Upper lobe of left lung (tissue), 6 donors: ENCODE measurements at regions not wholly inside any gene's neighbourhood (a gene's known extent, or its start where the extent isn't known, plus 50 kb on each side); places are given as distances from the start of the nearest gene placed in this dataset.

ENCODE experiments used
- ATAC-seq, 2 donors: fragments of 200-7000 bp; cut with Tn5 transposase; one replicate each; pipeline ENCODE4 v1.9.1; 2022; ENCODE audit warnings: mild to moderate bottlenecking in 2 of 2, moderate library complexity in 2 of 2; ENCODE audit not compliant: low FRiP score in 2 of 2
- DNase-seq, 2 donors: peaks; one replicate each; pipeline ENCODE4 v3.0.0-alpha.2; 2019 to 2020
- H3K27ac ChIP-seq, 4 donors: fragments of 200-600 bp; sonication (generic); one replicate each; pipeline ENCODE4 v1.5.1; 2016 to 2019
- H3K27me3 ChIP-seq, 4 donors: fragments of 200-600 bp; sonication (generic); one replicate each; pipeline ENCODE4 v1.5.1; 2017 to 2019
- H3K36me3 ChIP-seq, 4 donors: fragments of 200-600 bp; sonication (generic); one replicate each; pipeline ENCODE4 v1.5.1; 2016 to 2019
- H3K4me1 ChIP-seq, 4 donors: fragments of 200-600 bp; sonication (generic); one replicate each; pipeline ENCODE4 v1.5.1; 2018 to 2019
- H3K4me3 ChIP-seq, 4 donors: fragments of 200-600 bp; sonication (generic); one replicate each; pipeline ENCODE4 v1.5.1; 2017 to 2019; ENCODE audit warnings: mild to moderate bottlenecking in 2 of 4, moderate library complexity in 1 of 4
- H3K9me3 ChIP-seq, 4 donors: fragments of 200-600 bp; sonication (generic); one replicate each; pipeline ENCODE4 v1.5.1; 2018 to 2019
- CTCF ChIP-seq, 6 experiments: fragments of 450-650 bp in 4 of 6; fragments of 200-600 bp in 2 of 6; sonication (generic) in 2 of 6; IDR thresholded peaks; one replicate each; pipeline ENCODE4 v1.5.1; 2016 to 2019; ENCODE audit warnings: antibody characterized with exemption in 6 of 6
- EP300 ChIP-seq, 4 donors: sonication (generic); formaldehyde crosslinking; IDR thresholded peaks; one replicate each; pipeline ENCODE4 v1.5.1; 2017; ENCODE audit warnings: antibody characterized with exemption in 4 of 4, control low read depth in 2 of 4
- POLR2A ChIP-seq, 4 donors: fragments of 450-650 bp; IDR thresholded peaks; one replicate each; pipeline ENCODE4 v1.5.1; 2016 to 2017; ENCODE audit warnings: antibody characterized with exemption in 4 of 4, mild to moderate bottlenecking in 2 of 4
- POLR2AphosphoS5 ChIP-seq, 2 donors: sonication (generic); formaldehyde crosslinking; IDR thresholded peaks; one replicate each; pipeline ENCODE4 v1.5.1; 2017; ENCODE audit warnings: antibody characterized with exemption in 2 of 2
- WGBS, 2 donors: methylation state at CpG; one replicate each; pipeline ENCODE4 v1.1.5; 2017 to 2018; 5-methylcytosine and 5-hydroxymethylcytosine counted together
- donor health status: DM: no; HTN: no; CAD: no; lungs with moderate emphysema.
- donor health status: DM: no; HTN: yes; CAD: no; lungs with severe emphysema.

GRCh38 chr13:65472336-65472735 lies 1757.8 kb downstream of the PCDH9 start:
- H3K27ac ChIP-seq, result no peak overlapping the region
- DNase-seq (no peak), ATAC-seq (no peak)
- H3K4me1 ChIP-seq, result no peaks in the 10 kb centered on the region
- 63 to 68% methylated on average over 2 of the region's 2 CpGs for WGBS, 2 donors
- no peaks in the 10 kb centered on the region for H3K27me3 ChIP-seq
- no peaks in the 10 kb centered on the region for H3K36me3 ChIP-seq
- no peak overlapping the region for H3K4me3 ChIP-seq
- no peak for TF ChIP-seq CTCF (IDR thresholded peaks at IDR 0.05)
- no peak for TF ChIP-seq EP300 (IDR thresholded peaks at IDR 0.05)
- no peak for TF ChIP-seq POLR2AphosphoS5 (IDR thresholded peaks at IDR 0.05)
- no peak for TF ChIP-seq POLR2A (IDR thresholded peaks at IDR 0.05)
- H3K9me3 ChIP-seq, result no peaks in the 10 kb centered on the region

- Histone ChIP-seq H3K4me3 (no peak overlapping the region), H3K4me1 (no peaks in the 10 kb centered on the region), H3K27ac (no peak overlapping the region), H3K27me3 (no peaks in the 10 kb centered on the region), H3K36me3 (no peaks in the 10 kb centered on the region), H3K9me3 (no peaks in the 10 kb centered on the region)
- no peak for TF ChIP-seq POLR2A (IDR thresholded peaks at IDR 0.05)
- TF ChIP-seq POLR2AphosphoS5 (IDR thresholded peaks at IDR 0.05), result no peak
- DNase-seq (no peak), ATAC-seq (no peak)
- WGBS, 2 donors, result 61 to 79% methylated on average over 2 of the region's 2 CpGs
These were observed 1759.4 kb downstream of the PCDH9 start for GRCh38 chr13:65470781-65471180.

GRCh38 chr13:65468628-65469027 lies 1761.5 kb downstream of the PCDH9 start:
- no peaks in the 10 kb centered on the region for H3K9me3 ChIP-seq
- H3K4me1 ChIP-seq, result no peaks in the 10 kb centered on the region
- DNase-seq (no peak), ATAC-seq (no peak)
- H3K27me3 ChIP-seq, result no peaks in the 10 kb centered on the region
- no peak overlapping the region for H3K4me3 ChIP-seq
- no peak for TF ChIP-seq EP300 (IDR thresholded peaks at IDR 0.05)
- no peak for TF ChIP-seq POLR2A (IDR thresholded peaks at IDR 0.05)
- no peak for TF ChIP-seq POLR2AphosphoS5 (IDR thresholded peaks at IDR 0.05)
- no peak for TF ChIP-seq CTCF (IDR thresholded peaks at IDR 0.05)
- H3K27ac ChIP-seq, result no peak overlapping the region
- H3K36me3 ChIP-seq, result no peaks in the 10 kb centered on the region

- H3K9me3 ChIP-seq, result no peaks in the 10 kb centered on the region
- no peak overlapping the region for H3K27ac ChIP-seq
- no peaks in the 10 kb centered on the region for H3K36me3 ChIP-seq
- ATAC-seq (no peak), DNase-seq (no peak)
- H3K4me1 ChIP-seq, result no peaks in the 10 kb centered on the region
- no peak for TF ChIP-seq POLR2AphosphoS5 (IDR thresholded peaks at IDR 0.05)
- TF ChIP-seq CTCF (IDR thresholded peaks at IDR 0.05), result no peak
- TF ChIP-seq POLR2A (IDR thresholded peaks at IDR 0.05), result no peak
- no peak for TF ChIP-seq EP300 (IDR thresholded peaks at IDR 0.05)
- no peak overlapping the region for H3K4me3 ChIP-seq
- H3K27me3 ChIP-seq, result no peaks in the 10 kb centered on the region
- WGBS, 2 donors, result 72 to 82% methylated on average over 6 of the region's 6 CpGs
These were observed 1768.5 kb downstream of the PCDH9 start for GRCh38 chr13:65461590-65461989.

- TF ChIP-seq EP300 (IDR thresholded peaks at IDR 0.05) (no peak), POLR2A (IDR thresholded peaks at IDR 0.05) (no peak), CTCF (IDR thresholded peaks at IDR 0.05) (no peak), POLR2AphosphoS5 (IDR thresholded peaks at IDR 0.05) (no peak)
- DNase-seq, result no peak
- H3K9me3 ChIP-seq, result no peaks in the 10 kb centered on the region
- WGBS, 2 donors, result 87 to 97% methylated on average over 1 of the region's 1 CpG
- H3K4me3 ChIP-seq, result no peak overlapping the region
- H3K36me3 ChIP-seq, result no peaks in the 10 kb centered on the region
- ATAC-seq, result no peak
- H3K27me3 ChIP-seq, result no peaks in the 10 kb centered on the region
- H3K27ac ChIP-seq, result no peak overlapping the region
- no peaks in the 10 kb centered on the region for H3K4me1 ChIP-seq
These were observed 1770.0 kb downstream of the PCDH9 start for GRCh38 chr13:65460136-65460535.
